PC-9 (cell line): ENCODE measurements at regions not wholly inside any gene's neighbourhood (a gene's known extent, or its start where the extent isn't known, plus 50 kb on each side); places are given as distances from the start of the nearest gene placed in this dataset.
"Not testable (repeated sequence)": the region's sequence is repeated elsewhere in the genome, so short reads cannot be mapped to it uniquely, and the experiment has no call there.

Source experiments
- BruUV-seq: library from RNA; stranded (reverse); fragments of 400-500 nt; replicated peaks from 2 replicates; lab custom pipeline; 2021; lab: Mats Ljungman, UMichigan
- CTCF ChIA-PET: fragments of 300-600 bp; sonication (Branson Sonifier 250); formaldehyde crosslinking; loops from one replicate; lab custom pipeline; 2022; ENCODE audit warnings: antibody characterized with exemption; lab: Charles Lee
- POLR2A ChIA-PET: fragments of 300-600 bp; sonication (Branson Sonifier 250); formaldehyde crosslinking; loops from one replicate; lab custom pipeline; 2022; ENCODE audit warnings: antibody characterized with exemption; ENCODE audit not compliant: unreplicated experiment; lab: Charles Lee
- DNase-seq, 2 experiments: peaks; one replicate each; pipeline versions ENCODE4 v3.0.0 to v3.0.0-alpha.2; 2015 to 2022; ENCODE audit warnings: mixed read lengths in 1 of 2
- H2AFZ ChIP-seq: fragments of 200-600 bp; sonication (generic); 2 replicates; pipeline ENCODE4 v1.8.1; 2017; ENCODE audit warnings: antibody characterized with exemption
- H3F3A ChIP-seq: fragments of 200-600 bp; sonication (generic); 2 replicates; pipeline ENCODE4 v1.8.1; 2017; ENCODE audit warnings: antibody characterized with exemption, mild to moderate bottlenecking, low read depth; ENCODE audit not compliant: insufficient read depth
- H3K27ac ChIP-seq: fragments of 200-600 bp; sonication (generic); 2 replicates; pipeline ENCODE4 v1.6.1; 2016; ENCODE audit warnings: mixed run types
- H3K27me3 ChIP-seq: fragments of 200-600 bp; sonication (generic); 2 replicates; pipeline ENCODE4 v1.6.1; 2016; ENCODE audit warnings: low read depth, mixed run types; ENCODE audit not compliant: insufficient read depth
- H3K36me3 ChIP-seq: fragments of 200-600 bp; sonication (generic); 2 replicates; pipeline ENCODE4 v1.6.1; 2016; ENCODE audit warnings: low read depth, mixed run types
- H3K4me1 ChIP-seq: fragments of 200-600 bp; sonication (generic); replicated peaks from 2 replicates; pipeline ENCODE4 v1.6.1; 2016; ENCODE audit warnings: mixed run types; ENCODE audit not compliant: insufficient read depth
- H3K4me2 ChIP-seq: fragments of 200-600 bp; sonication (generic); 2 replicates; pipeline ENCODE4 v1.6.1; 2017; ENCODE audit warnings: mixed run types
- H3K4me3 ChIP-seq: fragments of 200-600 bp; sonication (generic); 2 replicates; pipeline ENCODE4 v1.6.1; 2016; ENCODE audit warnings: mixed run types
- H3K79me2 ChIP-seq: fragments of 200-600 bp; sonication (generic); 2 replicates; pipeline ENCODE4 v1.6.1; 2017; ENCODE audit warnings: low read depth, mixed run types
- H3K9me2 ChIP-seq: fragments of 200-600 bp; sonication (generic); 2 replicates; pipeline ENCODE4 v1.8.1; 2017; ENCODE audit warnings: mild to moderate bottlenecking; ENCODE audit not compliant: insufficient read depth
- H3K9me3 ChIP-seq: fragments of 200-600 bp; sonication (generic); 2 replicates; pipeline ENCODE4 v1.8.1; 2016; ENCODE audit warnings: low read depth; ENCODE audit not compliant: insufficient read depth
- H4K20me1 ChIP-seq: fragments of 200-600 bp; sonication (generic); 2 replicates; pipeline ENCODE4 v1.8.1; 2017; ENCODE audit not compliant: insufficient read depth
- EZH2 ChIP-seq: fragments of 200-600 bp; sonication (generic); IDR thresholded peaks from 2 replicates; pipeline ENCODE4 v1.8.0; 2017; ENCODE audit warnings: antibody characterized with exemption, low read depth
- intact Hi-C: fragments of 100-400 bp; cut with micrococcal nuclease; formaldehyde crosslinking; loops from one replicate; pipeline ENCODE4 v1.10.0; 2022; ENCODE audit not compliant: unreplicated experiment
- TF ChIP-seq, protein P1 (sequence below): fragments of 200-600 bp; sonication (generic); conservative IDR thresholded peaks from 2 replicates; pipeline ENCODE4 v1.6.1; 2017; ENCODE audit warnings: mixed run types, antibody characterized with exemption, mild to moderate bottlenecking, moderate library complexity

DNA sequence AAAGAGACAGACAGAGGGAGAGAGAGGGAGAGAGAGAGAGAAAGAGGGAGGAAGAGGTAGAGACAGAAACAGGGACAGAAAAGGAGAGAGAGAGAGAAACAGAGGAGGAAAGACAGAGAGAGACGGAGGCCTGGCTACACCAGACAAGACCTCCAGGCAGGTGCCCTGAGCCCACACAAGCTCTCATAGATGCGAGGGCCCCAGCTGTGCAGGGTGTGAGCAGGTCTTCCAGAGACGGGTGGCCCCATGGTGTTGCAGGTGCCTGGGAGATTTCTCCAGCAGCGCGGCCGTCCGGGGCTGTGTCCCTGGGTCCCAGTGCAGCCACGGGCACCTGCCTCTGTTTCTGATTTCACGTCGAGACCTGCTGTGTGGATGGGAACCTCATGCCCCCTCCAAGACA lies 253.0 kb downstream of the SHOX start:
- peaks cover 34% of the 10 kb centered on the region; the same call in 1 of the 2 replicates for H3K27me3 ChIP-seq
- H2AFZ ChIP-seq = no peak overlapping the region
- no peak overlapping the region for H3K4me3 ChIP-seq
- no peaks in the 10 kb centered on the region for H3F3A ChIP-seq
- intact Hi-C loops = no loop called here
- POLR2A ChIA-PET = no interaction called here
- no peaks in the 10 kb centered on the region for H3K36me3 ChIP-seq
- H3K27ac ChIP-seq = no peak overlapping the region
- TF ChIP-seq, protein P1, sequence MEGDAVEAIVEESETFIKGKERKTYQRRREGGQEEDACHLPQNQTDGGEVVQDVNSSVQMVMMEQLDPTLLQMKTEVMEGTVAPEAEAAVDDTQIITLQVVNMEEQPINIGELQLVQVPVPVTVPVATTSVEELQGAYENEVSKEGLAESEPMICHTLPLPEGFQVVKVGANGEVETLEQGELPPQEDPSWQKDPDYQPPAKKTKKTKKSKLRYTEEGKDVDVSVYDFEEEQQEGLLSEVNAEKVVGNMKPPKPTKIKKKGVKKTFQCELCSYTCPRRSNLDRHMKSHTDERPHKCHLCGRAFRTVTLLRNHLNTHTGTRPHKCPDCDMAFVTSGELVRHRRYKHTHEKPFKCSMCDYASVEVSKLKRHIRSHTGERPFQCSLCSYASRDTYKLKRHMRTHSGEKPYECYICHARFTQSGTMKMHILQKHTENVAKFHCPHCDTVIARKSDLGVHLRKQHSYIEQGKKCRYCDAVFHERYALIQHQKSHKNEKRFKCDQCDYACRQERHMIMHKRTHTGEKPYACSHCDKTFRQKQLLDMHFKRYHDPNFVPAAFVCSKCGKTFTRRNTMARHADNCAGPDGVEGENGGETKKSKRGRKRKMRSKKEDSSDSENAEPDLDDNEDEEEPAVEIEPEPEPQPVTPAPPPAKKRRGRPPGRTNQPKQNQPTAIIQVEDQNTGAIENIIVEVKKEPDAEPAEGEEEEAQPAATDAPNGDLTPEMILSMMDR = no peak
- H3K9me2 ChIP-seq = no peaks in the 10 kb centered on the region
- BruUV-seq = no TSS peak
- H3K79me2 ChIP-seq = no peaks in the 10 kb centered on the region
- H3K9me3 ChIP-seq = no peaks in the 10 kb centered on the region
- no peak overlapping the region for H3K4me2 ChIP-seq
- no peaks in the 10 kb centered on the region for H3K4me1 ChIP-seq
- no peaks in the 10 kb centered on the region for H4K20me1 ChIP-seq
- CTCF ChIA-PET = no interaction called here
- no peak for DNase-seq

DNA sequence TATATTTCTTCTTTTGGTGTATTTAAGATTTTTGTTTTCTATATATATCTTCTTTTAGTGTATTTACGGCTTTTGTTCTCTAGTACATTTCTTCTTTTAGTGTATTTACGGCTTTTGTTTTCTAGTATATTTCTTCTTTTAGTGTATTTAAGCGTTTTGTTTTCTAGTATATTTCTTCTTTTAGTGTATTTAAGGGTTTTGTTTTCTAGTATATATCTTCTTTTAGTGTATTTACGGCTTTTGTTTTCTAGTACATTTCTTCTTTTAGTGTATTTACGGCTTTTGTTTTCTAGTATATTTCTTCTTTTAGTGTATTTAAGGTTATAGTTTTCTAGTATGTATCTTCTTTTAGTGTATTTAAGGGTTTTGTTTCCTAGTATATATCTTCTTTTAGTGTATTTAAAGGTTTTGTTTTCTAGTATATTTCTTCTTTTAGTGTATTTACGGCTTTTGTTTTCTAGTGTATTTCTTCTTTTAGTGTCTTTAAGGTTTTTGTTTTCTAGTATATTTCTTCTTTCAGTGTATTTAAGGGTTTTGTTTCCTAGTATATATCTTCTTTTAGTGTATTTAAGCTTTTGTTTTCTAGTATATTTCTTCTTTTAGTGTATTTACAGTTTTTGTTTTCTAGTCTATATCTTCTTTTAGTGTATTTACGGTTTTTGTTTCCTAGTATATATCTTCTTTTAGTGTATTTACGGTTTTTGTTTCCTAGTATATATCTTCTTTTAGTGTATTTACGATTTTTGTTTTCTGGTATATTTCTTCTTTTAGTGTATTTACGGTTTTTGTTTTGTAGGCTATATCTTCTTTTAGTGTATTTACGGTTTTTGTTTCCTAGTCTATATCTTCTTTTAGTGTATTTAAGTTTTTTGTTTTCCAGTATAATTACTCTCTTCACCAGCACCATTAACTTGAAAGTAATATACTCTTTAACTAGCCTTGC lies 249.4 kb downstream of the SHOX start:
- peaks cover 15% of the 10 kb centered on the region; the same call in 1 of the 2 replicates for H3K27me3 ChIP-seq

DNA sequence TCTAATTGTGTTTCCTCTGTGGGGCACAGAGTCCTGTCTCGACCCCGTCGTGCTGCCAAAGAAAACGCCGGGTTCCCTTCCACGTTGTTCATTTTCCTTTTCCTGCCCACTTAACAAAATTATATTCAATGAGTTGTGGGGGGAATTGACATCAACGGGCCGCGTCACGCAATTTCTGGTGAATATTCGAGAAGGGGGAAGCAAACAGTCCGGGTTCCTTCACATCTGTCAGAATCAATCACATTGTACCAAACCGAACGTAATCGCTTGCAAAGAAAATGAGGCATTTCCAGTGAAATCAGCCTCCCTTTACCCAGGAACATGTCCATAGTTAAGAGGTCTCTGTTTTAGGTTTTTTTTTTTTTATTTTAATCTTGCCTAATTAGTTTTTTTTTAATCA lies 243.5 kb downstream of the SHOX start:
- TF ChIP-seq, protein P1 = no peak
- no peak for TF ChIP-seq EZH2
- H3K36me3 ChIP-seq = no peaks in the 10 kb centered on the region
- POLR2A ChIA-PET = no interaction called here
- intact Hi-C loops = no loop called here
- H3K27me3 ChIP-seq = no peaks in the 10 kb centered on the region
- no peaks in the 10 kb centered on the region for H3K4me1 ChIP-seq
- no peak overlapping the region for H3K4me3 ChIP-seq
- H3K27ac ChIP-seq = no peak overlapping the region
- DNase-seq = no peak
- H2AFZ ChIP-seq = no peak overlapping the region
- no peaks in the 10 kb centered on the region for H3K79me2 ChIP-seq
- no peaks in the 10 kb centered on the region for H4K20me1 ChIP-seq
- H3K9me2 ChIP-seq = no peaks in the 10 kb centered on the region
- H3F3A ChIP-seq = no peaks in the 10 kb centered on the region
- CTCF ChIA-PET = no interaction called here
- H3K4me2 ChIP-seq = no peak overlapping the region
- no TSS peak for BruUV-seq
- H3K9me3 ChIP-seq = no peaks in the 10 kb centered on the region

More for the DNA sequence above, 249.4 kb downstream of the SHOX start:
- H2AFZ ChIP-seq, H3K9me3 ChIP-seq, H3K27ac ChIP-seq, H4K20me1 ChIP-seq, CTCF ChIA-PET, H3K36me3 ChIP-seq, H3F3A ChIP-seq, H3K4me2 ChIP-seq, intact Hi-C loops, POLR2A ChIA-PET, H3K4me1 ChIP-seq, H3K79me2 ChIP-seq, BruUV-seq, H3K9me2 ChIP-seq, DNase-seq, H3K4me3 ChIP-seq: not testable (repeated sequence)
